ENCODE measurements at regions not wholly inside any gene's neighbourhood (a gene's known extent, or its start where the extent isn't known, plus 50 kb on each side); places are given as distances from the start of the nearest gene placed in this dataset.
"Not testable (repeated sequence)": the region's sequence is repeated elsewhere in the genome, so short reads cannot be mapped to it uniquely, and the experiment has no call there.

DNA sequence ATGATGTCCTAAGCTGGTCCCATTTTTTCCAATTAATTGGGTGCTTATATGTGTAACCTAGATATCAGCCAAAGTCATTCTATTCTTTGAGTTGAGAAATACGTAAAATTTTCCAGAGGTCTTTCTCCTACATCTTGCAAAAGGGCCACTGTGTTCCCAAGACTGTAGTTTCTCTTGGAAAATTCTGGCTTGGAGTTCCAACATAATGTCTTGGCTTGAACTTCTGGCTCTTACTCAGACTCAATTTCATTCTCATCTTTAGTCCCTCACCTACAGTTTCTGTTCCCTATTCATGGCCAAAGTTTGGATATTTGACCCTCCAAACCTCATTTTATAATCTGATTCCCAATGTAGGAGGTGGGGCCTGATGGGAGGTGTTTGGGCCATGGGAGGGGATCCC, 201.4 kb upstream of the ARHGEF26 start:
- no peak for DNase-seq (ENCODE audit: low read depth)

DNA sequence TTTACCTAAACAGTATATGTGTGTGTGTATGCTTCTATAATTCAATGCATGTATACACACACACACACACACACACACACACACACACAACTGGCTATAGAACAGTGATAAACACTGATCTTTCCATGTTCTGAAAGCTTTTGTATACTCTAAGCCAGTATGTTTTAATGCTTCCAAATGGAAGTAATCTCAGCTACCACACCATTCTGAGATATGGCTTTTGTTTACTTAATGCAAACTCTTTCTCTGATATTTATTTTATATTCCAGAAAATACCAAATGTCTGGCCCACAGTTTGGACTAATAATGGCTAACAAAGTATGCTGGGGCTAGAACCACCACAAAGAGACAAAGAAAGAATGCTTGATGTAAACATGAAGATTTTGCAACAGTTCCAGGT, 199.4 kb upstream of the ARHGEF26 start:
- DNase-seq (ENCODE audit: low read depth): no peak

DNA sequence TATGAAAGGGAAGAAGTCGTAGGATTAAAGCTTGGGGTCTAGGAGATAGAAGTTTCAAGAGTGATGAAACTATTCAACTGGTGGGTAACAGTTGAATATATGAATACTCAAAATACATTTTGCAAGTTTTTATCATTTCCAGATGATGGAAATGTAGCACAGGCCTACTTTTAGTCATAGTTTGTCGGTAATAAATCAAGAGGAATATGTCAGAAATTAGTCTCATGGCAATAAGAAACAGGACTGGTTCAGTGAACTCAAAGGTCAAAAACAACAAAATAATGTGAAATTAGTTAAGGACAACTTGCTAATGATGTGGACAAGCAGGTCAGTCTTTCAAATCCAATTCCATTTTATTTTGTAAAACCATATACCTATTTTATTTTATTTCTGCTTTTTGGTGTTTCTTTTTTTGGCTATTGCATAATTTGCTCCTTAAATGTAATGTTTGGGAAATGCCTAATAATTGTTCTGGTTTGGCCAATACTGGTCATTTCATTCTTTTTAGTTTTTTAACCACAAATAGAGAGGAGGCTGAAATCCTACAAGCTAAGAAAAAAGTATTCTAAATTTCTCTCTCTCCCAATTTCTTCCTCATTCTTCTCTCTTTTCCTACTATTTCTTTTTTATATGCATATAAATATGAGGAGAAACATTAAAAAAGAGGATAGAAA, 195.2 kb upstream of the ARHGEF26 start:
- no peak for DNase-seq (ENCODE audit: low read depth)

DNA sequence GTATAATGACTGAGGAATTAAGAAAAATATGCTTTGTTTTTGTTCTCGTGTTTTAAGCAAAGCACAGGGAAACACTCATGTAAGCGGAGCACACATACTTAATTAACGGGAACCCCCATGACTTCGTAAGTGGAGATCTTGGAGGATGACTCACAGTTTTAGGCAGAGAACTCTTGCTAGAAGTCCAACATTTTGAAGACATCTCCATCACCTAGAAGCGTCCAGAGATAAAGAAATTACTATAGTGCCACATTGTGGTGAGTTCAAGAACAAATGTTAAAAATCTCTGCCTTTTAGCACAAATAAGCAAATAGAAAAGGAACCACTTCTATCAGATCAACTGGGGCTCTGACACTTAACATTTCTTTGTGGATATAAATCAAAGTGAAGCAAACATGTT, 194.1 kb upstream of the ARHGEF26 start:
- DNase-seq (ENCODE audit: low read depth): no peak

DNA sequence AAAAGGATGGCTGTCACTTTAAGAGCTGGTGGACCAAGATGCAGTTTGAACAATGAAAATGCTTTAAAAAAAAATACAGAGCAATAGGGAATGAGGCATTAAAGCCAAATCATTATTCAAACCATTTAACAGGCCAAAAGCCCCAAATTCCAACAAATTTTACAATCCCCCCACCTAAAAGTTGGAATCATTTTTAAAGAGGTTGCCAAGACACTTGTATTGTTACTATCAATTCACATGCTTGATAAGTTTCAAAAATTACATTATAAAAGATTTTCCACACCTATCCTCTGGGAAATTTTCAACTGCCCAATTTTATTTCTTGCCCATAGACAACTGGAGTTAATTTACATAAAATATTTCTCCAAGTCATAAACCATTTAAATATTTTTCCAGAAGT, 192.3 kb upstream of the ARHGEF26 start:
- no peak for DNase-seq (ENCODE audit: low read depth)

DNA sequence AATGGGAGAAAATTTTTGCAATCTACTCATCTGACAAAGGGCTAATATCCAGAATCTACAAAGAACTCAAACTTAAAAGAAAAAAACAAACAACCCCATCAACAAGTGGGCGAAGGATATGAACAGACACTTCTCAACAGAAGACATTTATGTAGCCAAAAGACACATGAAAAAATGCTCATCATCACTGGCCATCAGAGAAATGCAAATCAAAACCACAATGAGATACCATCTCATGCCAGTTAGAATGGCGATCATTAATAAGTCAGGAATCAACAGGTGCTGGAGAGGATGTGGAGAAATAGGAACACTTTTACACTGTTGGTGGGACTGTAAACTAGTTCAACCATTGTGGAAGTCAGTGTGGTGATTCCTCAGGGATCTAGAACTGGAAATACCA, 187.7 kb upstream of the ARHGEF26 start:
- not testable (repeated sequence) for DNase-seq (ENCODE audit: low read depth)

DNA sequence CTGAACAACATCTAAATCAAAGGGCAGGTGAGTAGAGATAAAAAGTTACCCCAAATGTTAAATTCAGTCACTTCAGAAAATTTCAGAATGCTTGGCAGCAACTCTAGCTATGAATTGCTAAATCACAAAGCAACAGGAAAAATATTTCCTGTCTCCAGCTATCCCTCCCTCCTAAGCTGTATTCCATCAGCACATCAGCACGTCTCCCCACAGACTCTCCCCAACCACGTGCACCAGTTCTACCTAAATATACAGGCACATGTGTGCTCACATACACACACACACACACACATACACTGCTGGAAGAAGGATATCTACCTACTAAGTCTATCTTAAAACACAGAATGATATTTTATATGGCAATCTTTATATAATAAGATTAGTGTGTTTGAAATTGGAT, 177.1 kb upstream of the ARHGEF26 start:
- no peak for DNase-seq (ENCODE audit: low read depth)

DNA sequence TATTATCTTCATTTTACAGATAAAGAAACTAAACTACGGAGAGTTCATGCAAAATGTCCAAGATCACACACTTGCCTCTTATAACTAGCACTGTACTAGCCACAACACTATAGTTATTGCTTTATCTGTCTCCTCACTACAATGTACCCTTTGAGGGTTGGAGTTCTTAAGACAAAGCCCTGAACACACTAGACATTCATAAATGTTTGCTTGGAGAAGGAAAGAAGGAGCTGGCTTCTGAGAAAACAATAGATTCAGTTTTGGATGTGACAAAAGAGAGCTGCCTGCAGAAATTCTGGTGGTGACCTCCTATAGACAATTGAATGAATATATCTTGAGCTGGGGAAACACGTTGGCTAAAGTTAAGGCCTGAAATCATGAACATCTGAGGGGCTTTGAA, 169.9 kb upstream of the ARHGEF26 start:
- no peak for DNase-seq (ENCODE audit: low read depth)

DNA sequence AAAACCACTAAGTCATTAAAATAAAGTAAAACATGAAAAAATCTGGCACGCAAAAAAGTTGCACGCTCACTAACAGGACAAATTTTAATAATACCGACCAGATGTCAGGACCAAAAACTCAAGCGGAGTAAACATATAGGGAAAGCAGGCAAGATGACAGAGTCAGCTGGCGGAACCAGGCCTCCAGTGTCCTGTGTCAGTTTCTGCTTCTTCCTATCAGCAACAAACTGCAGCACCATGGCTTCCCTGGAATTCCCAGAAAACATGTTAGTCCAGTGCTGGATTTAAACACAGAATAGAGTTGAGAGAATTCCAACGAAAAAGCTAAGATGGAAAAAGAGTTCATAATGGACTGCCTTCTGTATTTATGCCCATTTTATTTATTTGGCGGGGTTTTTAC, 169.1 kb upstream of the ARHGEF26 start:
- no peak for DNase-seq (ENCODE audit: low read depth)

DNA sequence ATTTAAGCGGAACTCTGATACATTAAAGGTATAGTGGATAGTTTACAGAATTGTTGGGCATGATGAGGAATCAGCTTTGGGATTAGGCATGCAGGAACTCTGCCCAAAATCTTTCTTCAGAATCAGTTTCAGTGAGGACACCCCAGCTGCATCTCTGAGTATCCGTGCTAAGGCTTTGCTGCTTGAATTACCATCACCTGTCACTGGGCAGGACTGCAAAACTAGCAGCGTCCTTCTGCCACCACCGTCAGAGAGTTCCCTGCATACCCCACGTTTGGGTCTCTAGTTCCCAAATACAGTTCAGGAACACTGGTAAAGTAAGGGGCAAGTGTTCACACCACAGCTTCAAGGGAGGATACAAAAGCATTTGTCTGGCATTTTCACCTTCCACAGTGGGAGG, 164.6 kb upstream of the ARHGEF26 start:
- DNase-seq (ENCODE audit: low read depth): no peak

DNA sequence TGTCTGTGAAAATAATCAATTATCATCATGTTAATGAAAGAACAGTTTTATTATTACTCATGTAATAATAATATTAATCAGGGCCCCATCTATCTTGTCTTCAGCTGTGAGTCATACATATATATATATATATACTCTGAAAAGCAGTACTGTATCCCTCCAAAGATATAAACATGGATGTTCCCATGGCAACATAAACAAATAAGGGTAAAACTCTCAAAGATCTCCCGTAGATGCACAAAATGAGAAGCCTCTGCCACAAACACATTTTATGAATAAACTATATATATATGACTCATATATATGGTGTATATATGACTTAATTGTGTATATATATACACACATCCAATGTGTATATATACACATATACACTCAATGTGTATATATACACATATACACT, 163.8 kb upstream of the ARHGEF26 start:
- no peak for DNase-seq (ENCODE audit: low read depth)

DNA sequence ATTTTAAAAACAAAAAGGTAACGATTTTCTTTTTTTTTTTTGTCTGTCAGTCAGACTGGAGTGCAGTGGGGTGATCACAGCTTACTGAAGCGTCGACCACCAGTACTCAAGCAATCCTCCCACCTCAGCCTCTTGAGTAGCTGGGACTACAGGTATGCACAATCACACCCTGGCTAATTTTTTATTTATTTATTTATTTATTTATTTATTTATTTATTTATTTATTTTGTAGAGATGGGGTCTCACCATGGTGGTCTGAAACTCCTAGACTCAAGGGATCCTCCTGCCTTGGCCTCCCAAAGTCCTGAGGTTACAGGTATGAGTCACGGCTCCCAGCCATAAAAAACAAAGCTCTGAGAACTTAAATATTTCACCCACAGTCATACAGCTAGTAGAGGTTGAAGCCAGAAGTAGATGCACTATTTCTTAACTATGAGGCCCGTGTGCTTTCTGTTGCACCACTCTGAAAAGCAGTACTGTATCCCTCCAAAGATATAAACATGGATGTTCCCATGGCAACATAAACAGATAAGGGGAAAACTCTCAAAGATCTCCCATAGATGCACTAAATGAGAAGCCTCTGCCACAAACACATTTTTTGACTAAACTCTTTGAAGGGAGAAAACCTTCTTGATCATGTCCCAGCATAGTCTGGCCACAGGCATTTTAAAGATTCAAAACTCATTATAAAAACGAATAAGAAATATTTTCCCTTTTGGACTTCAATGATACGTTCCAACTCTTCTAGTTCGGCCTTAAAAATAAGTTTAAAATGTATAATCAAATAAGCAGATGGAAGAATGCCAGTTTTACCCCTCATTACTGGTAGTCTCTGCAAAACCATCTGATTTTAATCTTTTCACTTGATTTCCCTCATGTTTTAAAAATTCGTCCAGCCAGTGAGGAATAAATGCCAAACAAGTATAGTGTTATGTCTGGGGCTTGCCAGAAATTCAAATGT, 162.3 kb upstream of the ARHGEF26 start:
- no peak for DNase-seq (ENCODE audit: low read depth)

DNA sequence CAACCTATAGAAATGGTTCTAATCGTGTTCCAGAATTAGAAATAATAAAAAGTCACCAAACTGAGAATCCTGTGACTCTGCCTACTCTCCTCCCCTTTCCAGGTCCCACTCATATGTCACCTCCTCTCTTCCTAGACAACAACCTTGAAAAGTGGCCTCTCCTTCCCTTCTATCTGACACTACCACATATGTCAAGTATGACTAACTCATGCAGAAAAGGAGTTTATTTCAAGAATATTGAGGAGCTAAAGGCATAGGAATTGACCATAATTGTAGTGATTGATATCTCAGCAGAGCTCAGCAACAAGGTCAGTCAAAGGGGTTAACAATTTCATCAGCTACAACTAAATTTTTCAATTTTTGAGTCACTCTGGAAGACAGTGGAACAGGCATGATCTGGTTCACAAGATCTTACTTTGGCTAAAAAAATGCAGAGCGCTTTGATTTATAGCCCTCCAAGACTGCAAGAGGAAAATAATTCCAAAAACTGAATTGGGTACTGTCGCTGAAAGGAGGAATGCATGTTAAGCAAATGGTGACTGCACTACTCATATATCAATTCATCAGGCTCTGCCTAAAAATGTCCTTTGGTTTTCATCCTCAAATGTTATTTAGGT, 160.6 kb upstream of the ARHGEF26 start:
- DNase-seq (ENCODE audit: low read depth): no peak

DNA sequence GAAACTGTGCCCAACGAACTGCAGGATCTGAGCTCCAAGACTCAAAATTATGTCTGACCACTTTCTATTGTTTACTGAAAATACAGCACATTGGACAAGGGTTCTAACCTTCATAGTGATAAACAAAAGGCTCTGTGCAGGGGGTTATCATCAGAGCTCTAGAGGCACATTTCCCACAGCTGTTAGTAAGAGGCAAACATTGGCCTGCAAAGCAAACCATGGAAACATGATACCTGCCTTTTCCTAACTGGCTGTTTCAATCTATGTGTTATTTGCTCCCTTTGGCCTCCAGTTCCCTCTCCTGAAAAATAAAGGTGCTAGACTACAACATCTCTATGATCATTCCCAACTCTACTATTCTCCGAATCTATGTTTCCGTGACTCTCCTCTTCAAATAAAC, 159.7 kb upstream of the ARHGEF26 start:
- DNase-seq (ENCODE audit: low read depth): no peak

DNA sequence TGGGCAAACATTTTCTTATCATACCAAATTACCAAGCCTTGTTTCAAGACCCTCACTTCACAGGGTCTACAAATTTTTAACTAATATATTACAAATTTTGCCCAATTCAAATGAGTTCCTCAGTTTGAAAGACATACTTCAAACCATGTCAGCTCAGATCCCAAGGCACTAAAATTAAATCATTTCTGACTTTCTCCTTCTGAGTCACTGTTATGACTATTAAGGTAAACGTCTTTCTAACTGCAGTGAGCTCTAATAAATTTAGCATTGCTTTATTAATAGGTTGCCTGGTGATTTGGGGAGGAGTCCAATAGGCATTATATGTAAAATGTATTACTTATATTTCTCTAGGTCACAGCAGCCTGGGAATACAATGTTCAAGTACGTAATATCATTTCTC, 158.2 kb upstream of the ARHGEF26 start:
- DNase-seq (ENCODE audit: low read depth): no peak

DNA sequence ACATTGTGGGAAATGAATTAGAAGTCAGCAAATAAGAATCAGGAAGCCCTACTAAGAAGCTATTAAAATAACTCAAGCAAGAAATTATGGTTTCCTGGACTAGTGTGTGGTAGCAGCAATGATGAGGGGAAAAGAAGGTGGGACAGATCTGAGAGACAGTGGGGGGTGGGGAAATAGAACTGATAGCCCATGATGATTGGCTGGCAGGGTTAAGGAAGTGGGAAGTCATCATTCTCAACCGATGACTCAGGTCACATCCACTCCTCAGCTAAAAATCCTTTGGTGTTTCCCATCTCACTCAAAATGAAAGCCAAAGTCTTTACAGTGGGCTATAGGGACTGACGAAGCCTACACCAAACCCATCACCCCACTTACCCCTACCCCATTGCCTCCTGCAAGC, 153.9 kb upstream of the ARHGEF26 start:
- no peak for DNase-seq (ENCODE audit: low read depth)

DNA sequence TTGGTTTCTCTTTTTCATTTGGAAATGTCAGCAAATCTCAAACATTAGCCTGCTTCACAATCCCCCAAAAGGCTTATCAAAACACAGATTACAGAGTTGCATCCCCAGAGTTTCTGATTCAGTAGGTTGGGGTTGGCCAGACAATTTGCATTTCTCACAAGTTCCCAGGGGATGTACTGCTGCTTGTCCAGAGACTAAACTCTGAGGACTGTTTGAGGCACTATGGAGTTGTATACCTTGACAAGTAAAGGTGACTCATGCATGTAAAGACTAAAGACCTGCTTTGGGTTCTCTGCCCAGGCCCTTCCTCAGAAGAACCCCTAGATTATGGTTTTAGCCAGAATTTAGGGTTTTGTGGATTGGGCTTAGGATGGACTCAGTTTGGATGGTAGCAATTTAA, 151.1 kb upstream of the ARHGEF26 start:
- no peak for DNase-seq (ENCODE audit: low read depth)

DNA sequence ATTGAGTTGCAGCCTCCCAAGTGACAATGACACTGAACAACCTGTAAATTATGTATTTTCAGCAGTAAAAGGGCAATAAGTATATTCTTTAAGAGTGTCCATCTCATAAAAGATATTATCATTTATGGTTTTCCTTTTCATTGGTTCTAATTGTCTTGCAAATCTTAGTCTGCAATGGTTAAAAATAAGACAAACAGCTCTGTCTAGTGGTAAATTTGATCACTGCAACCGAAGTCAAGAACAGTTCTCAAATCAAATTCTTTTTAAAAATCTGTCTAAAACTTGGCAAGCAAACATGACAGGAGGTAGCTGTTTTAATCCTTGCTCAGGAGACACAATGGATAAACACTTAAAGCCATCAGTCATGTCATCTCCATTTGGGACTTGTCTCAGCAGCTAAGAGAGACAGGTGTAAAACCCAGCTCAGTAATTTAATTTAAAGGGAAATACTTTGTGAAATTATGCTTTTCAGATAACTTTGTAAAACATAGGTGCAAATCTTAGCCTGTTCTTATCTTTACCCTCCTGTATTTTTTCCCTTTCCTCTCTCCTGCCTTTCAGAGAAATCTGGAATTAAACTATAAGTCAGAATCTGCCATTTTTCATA, 150.3 kb upstream of the ARHGEF26 start:
- DNase-seq (ENCODE audit: low read depth): no peak

DNA sequence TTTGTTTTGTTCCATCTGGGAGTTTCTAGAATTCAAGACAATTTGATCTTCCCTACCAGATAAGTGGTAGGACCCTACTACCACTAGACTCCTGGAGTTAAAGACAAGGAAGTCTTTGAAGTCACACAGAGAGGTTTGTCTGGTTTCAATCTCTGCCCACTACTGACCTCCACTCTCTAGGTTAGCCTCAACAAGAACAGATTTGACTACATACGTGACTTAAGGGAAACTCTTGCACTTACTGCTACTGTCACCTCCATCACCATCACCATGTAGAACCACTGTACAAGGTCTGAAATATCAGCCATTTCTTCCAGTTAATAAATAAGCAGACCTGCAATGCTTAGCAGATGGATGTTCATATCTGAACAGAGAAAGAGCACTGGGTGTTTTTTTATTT, 148.3 kb upstream of the ARHGEF26 start:
- DNase-seq (ENCODE audit: low read depth): no peak

DNA sequence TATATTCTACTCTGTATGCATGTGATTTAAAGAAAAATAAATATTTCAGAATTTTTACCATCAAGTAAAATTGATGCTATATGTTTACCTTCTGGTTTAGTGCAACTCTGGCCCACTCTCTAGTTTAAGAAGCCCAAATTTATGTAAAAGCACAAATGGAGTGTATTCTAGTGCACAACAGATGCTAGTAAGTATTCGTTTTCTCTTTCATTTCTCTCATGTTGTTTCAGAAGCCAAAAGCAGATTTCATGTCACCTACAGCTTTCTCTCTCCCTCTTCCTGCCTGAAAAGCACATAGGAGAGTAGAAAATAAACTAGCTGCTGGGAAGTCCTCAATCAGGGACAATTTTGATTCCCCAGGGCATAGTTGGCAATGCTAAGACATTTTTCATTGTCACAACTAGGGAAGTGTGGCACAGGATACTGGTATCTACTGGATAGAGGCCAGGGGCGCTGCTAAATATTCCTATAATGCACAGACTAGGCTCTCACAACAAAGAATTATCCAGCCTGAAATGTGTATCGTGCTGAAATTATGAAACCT, 147.4 kb upstream of the ARHGEF26 start:
- DNase-seq (ENCODE audit: low read depth): no peak

DNA sequence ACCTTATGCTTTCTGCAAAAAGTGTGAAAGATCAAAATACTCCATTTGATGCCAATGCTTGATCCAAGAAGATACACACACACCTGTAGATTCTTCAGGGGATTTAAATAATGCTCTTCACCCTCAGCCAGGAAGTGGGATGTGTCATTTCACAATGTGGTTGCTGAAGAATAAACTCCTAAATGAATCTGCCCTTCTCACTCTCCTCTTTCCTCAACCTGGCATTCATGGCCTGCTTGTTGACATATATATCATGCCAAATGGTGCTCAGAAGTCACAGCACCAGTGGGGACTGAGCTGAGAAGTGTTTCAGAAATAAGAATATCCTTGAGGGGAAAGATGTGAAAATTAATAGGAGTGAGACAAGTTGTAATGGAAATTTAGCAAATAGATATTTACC, 146.6 kb upstream of the ARHGEF26 start:
- DNase-seq (ENCODE audit: low read depth): no peak

DNA sequence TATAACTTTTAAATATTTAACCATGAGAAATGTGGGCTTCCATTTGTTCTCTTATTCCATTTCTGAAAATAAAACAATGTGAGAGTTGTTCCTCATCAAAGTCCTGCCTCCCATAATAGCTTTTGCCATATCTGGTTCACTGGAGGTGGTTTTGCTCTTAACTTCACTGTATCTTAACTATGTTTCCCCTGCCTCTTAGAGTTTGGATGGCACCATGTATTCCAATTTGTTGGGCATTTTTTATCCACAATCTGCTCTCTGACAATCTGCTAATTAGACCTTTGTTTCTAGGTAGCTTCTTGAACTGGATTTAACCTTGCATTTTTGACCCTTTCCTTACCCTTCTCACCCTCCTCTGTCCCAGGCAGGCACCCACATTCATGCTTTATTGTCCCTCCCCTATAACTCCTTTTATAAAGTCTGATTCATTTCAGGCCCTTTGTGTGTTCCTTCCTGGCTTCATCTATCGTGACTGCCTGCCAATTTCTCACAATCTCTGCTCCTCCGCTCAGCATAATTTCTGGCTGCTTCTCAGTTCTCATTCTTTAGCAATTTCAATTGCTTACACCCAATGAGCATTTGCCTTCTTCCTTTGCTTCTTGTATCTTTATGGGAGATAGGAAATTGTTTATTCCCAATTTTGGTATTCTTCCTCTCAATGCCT, 144.2 kb upstream of the ARHGEF26 start:
- DNase-seq (ENCODE audit: low read depth): no peak
